GM12872 (cell line): ENCODE measurements at regions not wholly inside any gene's neighbourhood (a gene's known extent, or its start where the extent isn't known, plus 50 kb on each side); places are given as distances from the start of the nearest gene placed in this dataset.

Source experiments
- TF ChIP-seq, protein P1 (sequence below): IDR thresholded peaks from 3 replicates; pipeline ENCODE4 v1.5.1; 2011; ENCODE audit warnings: low read depth, mild to moderate bottlenecking, low read length, moderate library complexity; ENCODE audit not compliant: insufficient read depth

DNA sequence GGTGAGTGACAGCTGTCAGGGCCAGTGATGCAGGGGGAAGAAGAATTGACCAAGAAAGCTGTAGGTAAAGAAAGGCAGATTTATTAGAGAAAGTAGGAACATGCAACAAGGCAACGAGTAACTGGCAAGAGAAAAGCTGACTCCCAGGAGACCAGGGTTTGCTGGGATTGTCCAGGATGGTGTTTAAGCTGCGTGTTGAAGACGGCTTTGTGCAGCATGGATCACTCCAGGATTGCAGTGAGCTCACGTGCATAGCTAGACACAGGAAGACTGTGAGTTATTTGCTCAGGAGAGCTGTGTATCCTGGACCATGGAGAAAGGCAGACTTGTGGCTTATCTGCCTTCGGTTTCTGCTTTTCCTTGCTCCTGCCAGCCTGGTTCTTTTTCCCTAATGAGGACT lies 87.6 kb downstream of the TTLL2 start:
- TF ChIP-seq, protein P1, sequence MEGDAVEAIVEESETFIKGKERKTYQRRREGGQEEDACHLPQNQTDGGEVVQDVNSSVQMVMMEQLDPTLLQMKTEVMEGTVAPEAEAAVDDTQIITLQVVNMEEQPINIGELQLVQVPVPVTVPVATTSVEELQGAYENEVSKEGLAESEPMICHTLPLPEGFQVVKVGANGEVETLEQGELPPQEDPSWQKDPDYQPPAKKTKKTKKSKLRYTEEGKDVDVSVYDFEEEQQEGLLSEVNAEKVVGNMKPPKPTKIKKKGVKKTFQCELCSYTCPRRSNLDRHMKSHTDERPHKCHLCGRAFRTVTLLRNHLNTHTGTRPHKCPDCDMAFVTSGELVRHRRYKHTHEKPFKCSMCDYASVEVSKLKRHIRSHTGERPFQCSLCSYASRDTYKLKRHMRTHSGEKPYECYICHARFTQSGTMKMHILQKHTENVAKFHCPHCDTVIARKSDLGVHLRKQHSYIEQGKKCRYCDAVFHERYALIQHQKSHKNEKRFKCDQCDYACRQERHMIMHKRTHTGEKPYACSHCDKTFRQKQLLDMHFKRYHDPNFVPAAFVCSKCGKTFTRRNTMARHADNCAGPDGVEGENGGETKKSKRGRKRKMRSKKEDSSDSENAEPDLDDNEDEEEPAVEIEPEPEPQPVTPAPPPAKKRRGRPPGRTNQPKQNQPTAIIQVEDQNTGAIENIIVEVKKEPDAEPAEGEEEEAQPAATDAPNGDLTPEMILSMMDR: no peak

DNA sequence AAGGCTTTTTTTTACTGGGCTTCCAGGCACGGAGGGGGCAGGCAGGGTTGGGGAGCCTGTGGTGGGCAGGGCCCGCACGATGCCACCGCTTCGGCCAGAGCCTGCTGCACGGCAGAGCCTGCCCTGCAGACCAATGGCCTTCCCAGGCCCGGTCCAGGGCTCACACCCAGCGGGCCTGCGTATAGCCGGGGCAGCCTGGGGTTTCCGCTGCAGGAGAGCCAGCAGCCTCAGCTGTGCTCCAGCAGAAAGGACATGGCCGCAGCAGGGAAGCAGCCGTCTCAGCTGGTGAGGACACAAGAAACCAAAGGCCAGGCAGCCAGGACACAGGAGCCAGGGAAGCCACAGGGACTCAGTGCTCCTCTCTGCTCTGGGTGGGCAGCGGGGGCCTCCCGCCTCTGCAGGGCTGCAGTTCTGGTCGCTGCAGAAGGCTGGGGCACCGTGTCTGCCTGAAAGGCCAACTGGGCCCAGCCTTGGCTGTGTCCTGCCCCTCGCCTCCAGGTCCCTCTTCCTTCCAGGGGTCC lies 90.6 kb downstream of the TTLL2 start:
- TF ChIP-seq, protein P1: no peak

DNA sequence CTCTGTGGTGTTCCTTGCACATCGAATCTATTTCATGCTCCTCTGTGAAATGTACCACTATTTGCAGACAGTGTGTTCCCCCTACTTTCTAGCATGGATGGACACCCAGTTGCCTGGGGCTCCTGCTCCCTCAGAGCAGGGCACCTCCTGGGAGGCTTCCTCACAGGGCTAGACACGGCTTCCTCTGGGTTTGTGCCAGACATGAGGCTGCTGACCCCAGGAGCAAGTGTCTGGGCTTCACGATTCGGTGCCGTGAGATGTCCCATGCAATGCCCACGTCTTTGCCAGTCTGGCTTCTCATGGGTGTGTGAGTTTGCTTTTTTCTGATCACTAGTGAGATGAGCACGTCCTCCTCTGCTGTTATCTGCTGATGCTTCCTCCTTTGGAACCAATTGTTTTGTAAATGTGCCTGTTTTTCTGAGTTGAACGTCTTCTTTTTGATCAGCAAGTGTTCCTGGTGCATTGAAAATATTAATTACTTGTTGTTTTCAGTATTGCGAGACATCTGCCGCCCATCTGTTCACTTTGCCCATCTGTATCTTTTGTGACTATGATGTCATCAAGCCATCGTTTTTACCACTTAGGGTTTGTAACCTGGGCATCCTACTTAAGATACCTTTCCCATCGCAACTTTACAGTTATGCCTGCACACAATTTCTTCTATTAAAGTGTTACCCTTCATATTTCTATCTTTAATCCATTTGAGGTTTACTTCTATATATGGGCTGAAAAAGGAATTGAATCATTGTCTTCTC lies 92.0 kb downstream of the TTLL2 start:
- TF ChIP-seq, protein P1: no peak

DNA sequence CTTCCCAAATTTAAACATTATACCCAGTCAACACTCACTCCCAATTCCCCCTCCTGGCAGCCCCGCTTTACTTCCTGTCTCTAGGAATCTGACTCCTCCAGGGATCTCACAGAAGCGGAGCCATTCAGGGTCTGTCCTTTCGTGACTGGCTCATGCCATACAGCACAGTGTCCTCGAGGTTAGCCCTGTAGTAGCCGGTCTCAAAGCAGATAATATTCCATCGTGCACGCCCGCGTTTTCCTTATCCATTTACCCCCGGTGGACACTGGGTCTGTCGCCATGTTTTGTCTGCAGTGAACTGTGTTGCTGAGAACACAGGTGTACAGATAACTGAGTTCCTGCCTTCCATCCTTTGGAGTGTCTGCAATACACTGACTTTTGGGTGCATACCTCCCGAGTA lies 95.3 kb downstream of the TTLL2 start:
- TF ChIP-seq, protein P1: no peak

DNA sequence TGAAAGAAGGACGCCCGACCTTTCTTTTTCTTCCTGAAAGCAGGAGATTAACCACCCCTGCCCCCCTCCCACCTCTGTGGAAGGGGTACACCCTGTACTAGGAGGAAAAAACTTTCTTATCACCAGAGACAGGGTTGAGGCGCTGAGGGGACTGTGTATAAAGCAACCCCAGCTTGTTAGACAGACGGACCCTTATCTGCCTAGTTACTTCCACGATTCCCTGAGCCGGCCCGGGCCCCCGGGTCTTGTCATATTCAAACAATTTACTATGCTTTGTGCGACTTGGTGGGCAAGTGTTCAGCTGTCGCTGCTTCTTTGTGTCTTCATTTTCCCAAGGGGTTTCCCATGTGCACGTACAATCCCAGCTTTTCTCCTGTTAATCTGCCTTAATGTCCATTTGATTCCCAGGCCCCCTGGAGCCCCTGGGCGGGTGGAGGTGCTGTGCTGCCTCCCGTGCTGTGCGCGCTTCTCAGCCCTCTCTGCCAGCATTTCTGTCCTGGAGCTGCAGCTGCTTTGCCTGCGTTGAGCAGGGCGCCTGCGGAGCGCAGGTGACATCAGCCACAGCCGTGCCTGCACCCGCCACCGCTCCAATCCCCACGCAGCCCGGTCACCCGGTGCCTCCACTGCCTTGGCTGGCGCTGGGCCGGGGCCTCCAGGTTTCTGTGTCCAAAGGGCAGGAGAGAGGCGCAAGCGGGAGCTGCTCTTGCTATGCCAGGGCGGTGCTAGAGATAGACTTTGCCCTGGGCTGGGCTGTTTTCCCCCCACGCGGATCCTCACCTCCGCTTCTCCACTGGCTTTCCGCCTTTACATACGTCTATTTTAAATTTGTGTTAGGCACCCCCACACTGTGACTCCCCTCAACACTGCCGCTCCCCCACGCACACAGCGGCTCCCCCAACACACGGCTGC lies 96.2 kb downstream of the TTLL2 start:
- TF ChIP-seq, protein P1: no peak

DNA sequence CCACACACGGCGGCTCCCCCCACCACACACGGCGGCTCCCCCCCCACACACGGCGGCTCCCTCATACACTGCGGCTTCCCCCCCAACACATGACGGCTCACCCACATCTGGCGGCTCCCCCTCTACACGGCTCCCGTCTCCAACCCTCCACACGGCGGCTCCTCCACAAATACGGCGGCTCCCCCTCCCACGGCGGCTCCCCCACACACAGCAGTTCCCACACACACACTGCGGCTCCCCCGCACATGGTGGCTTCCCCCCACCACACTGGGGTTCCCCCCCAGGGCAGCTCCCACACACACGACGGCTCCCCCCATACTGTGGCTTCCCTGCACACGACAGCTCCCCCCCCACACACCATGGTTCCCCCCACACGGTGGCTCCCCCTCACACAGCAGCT lies 98.0 kb downstream of the TTLL2 start:
- TF ChIP-seq, protein P1: no peak

DNA sequence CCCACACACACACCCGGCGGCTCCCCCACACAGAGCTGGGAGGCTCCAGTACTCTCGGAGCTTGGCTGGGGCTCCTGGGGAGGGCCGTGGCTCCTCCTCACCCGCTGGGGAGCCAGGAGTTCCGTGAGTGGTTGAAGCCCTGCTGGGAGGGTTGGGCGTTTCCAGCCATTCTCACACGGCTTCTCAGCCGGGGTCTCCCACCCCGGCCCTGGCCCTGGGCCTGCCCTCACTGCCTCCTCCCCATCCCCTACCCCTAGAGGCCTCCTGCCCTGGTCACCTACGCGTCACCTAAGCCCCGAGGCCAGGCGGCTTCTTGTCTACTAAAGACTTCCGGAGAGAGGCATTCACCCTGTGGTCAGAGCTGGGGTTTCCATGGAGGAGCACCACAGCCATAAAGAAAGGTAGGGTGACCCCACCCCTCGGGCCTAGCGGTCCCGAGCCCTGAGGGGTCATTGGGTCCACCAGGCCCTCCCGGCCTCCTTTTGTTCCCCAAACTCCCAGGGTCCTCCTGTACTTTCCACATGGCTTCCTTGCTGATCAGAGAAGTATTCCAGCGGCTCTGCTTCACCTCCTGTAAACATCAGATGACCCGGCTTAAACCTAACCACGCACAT lies 99.3 kb downstream of the TTLL2 start:
- TF ChIP-seq, protein P1: no peak
